Breast epithelium (tissue), 3 donors: ENCODE measurements at regions not wholly inside any gene's neighbourhood (a gene's known extent, or its start where the extent isn't known, plus 50 kb on each side); places are given as distances from the start of the nearest gene placed in this dataset.

Experiments used
- POLR2A ChIP-seq: fragments of 450-650 bp; IDR thresholded peaks from one replicate; pipeline ENCODE4 v1.6.1; 2016; ENCODE audit warnings: antibody characterized with exemption, mild to moderate bottlenecking, moderate library complexity
- POLR2AphosphoS5 ChIP-seq, 3 donors: sonication (generic); formaldehyde crosslinking; IDR thresholded peaks; one replicate each; pipeline ENCODE4 v1.6.1; 2017; ENCODE audit warnings: antibody characterized with exemption in 3 of 3
- TF ChIP-seq, protein P1 (sequence below), 3 donors: fragments of 450-650 bp; IDR thresholded peaks; one replicate each; pipeline ENCODE4 v1.5.1; 2016 to 2017; ENCODE audit warnings: antibody characterized with exemption in 3 of 3, mild to moderate bottlenecking in 3 of 3, moderate library complexity in 3 of 3

DNA sequence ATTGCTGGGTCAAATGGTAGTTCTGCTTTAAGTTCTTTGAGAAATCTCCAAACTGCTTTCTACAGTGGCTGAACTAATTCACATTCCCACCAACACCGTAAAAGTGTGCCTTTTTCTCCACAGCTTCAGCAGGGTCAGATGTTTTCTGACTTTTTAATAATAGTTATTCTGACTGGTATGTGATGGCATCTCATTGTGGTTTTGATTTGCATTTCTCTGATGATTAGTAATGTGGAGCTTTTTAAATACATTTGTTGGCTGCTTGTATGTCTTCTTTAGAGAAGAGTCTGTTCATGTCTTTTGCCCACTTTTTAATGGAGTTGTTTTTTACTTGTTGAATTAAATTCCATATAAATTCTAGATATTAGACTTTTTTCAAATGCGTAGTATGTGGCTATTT, 257.5 kb upstream of the ANKRD50 start:
- TF ChIP-seq, protein P1, sequence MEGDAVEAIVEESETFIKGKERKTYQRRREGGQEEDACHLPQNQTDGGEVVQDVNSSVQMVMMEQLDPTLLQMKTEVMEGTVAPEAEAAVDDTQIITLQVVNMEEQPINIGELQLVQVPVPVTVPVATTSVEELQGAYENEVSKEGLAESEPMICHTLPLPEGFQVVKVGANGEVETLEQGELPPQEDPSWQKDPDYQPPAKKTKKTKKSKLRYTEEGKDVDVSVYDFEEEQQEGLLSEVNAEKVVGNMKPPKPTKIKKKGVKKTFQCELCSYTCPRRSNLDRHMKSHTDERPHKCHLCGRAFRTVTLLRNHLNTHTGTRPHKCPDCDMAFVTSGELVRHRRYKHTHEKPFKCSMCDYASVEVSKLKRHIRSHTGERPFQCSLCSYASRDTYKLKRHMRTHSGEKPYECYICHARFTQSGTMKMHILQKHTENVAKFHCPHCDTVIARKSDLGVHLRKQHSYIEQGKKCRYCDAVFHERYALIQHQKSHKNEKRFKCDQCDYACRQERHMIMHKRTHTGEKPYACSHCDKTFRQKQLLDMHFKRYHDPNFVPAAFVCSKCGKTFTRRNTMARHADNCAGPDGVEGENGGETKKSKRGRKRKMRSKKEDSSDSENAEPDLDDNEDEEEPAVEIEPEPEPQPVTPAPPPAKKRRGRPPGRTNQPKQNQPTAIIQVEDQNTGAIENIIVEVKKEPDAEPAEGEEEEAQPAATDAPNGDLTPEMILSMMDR (IDR thresholded peaks at IDR 0.05), result no peak
- TF ChIP-seq POLR2AphosphoS5 (IDR thresholded peaks at IDR 0.05) (no peak), POLR2A (no peak)
